HEK293T (cell line): ENCODE measurements at regions not wholly inside any gene's neighbourhood (a gene's known extent, or its start where the extent isn't known, plus 50 kb on each side); places are given as distances from the start of the nearest gene placed in this dataset.

Source experiments
- BHLHE40 ChIP-seq: fragments of 450-650 bp; IDR thresholded peaks from 2 replicates; pipeline ENCODE4 v1.6.1; 2016; ENCODE audit warnings: mild to moderate bottlenecking, moderate library complexity, borderline replicate concordance
- CTBP1 ChIP-seq: fragments of 450-650 bp; IDR thresholded peaks from 2 replicates; pipeline ENCODE4 v1.6.1; 2016; ENCODE audit warnings: borderline replicate concordance
- ELF4 ChIP-seq: fragments of 450-650 bp; IDR thresholded peaks from 2 replicates; pipeline ENCODE4 v1.6.1; 2017; ENCODE audit warnings: antibody characterized with exemption
- FOXA1 ChIP-seq: fragments of 450-650 bp; IDR thresholded peaks from 2 replicates; pipeline ENCODE4 v1.6.1; 2016; ENCODE audit warnings: mild to moderate bottlenecking
- HDGF ChIP-seq: fragments of 450-650 bp; IDR thresholded peaks from 2 replicates; pipeline ENCODE4 v1.6.1; 2017; ENCODE audit warnings: antibody characterized with exemption, borderline replicate concordance
- L3MBTL2 ChIP-seq: fragments of 450-650 bp; conservative IDR thresholded peaks from 2 replicates; pipeline ENCODE4 v1.6.1; 2016; ENCODE audit warnings: mild to moderate bottlenecking
- NFRKB ChIP-seq: fragments of 450-650 bp; IDR thresholded peaks from 2 replicates; pipeline ENCODE4 v1.6.1; 2016; ENCODE audit warnings: mild to moderate bottlenecking, moderate library complexity
- PKNOX1 ChIP-seq: fragments of 450-650 bp; IDR thresholded peaks from 2 replicates; pipeline ENCODE4 v1.6.1; 2016
- SP1 ChIP-seq: fragments of 450-650 bp; IDR thresholded peaks from 2 replicates; pipeline ENCODE4 v1.6.1; 2017
- SUZ12 ChIP-seq: fragments of 450-650 bp; IDR thresholded peaks from 2 replicates; pipeline ENCODE4 v1.6.1; 2016; ENCODE audit warnings: mild to moderate bottlenecking
- TARDBP ChIP-seq: fragments of 450-650 bp; IDR thresholded peaks from 2 replicates; pipeline ENCODE4 v1.6.1; 2016
- ZNF384 ChIP-seq: fragments of 450-650 bp; IDR thresholded peaks from 2 replicates; pipeline ENCODE4 v1.6.1; 2016

- TF ChIP-seq BHLHE40 (no peak), SP1 (no peak), PKNOX1 (no peak), SUZ12 (no peak), ZNF384 (no peak), TARDBP (no peak), HDGF (no peak), NFRKB (no peak), ELF4 (no peak), L3MBTL2 (no peak), FOXA1 (no peak), CTBP1 (no peak)
Observed at GRCh38 chr1:88608139-88608943, 75.7 kb upstream of the PKN2 start.
